ENCODE measurements at regions not wholly inside any gene's neighbourhood (a gene's known extent, or its start where the extent isn't known, plus 50 kb on each side); places are given as distances from the start of the nearest gene placed in this dataset.

- no peaks in the 10 kb centered on the region for H3K36me3 ChIP-seq (ENCODE audit: control insufficient read depth in 5 of 5, insufficient read depth in 5 of 5, low read length in 5 of 5)
- H3K4me1 ChIP-seq (ENCODE audit: control insufficient read depth in 5 of 5, insufficient read depth in 5 of 5, low read length in 5 of 5): no peaks in the 10 kb centered on the region
Observed at GRCh38 chr11:80861193-80861592, 1420.4 kb upstream of the TENM4 start.

GRCh38 chr11:80860632-80861031, 1419.8 kb upstream of the TENM4 start:
- Histone ChIP-seq H3K4me3 (ENCODE audit: low read depth in 1 of 5, low read length in 5 of 5) (no peak overlapping the region), H3K27ac (ENCODE audit: low read depth, low read length) (no peak overlapping the region), H3K9ac (ENCODE audit: low read length in 5 of 5) (no peak overlapping the region), H3K27me3 (ENCODE audit: control insufficient read depth in 5 of 5, insufficient read depth in 4 of 5, low read length in 5 of 5) (no peaks in the 10 kb centered on the region), H3K4me1 (ENCODE audit: control insufficient read depth in 5 of 5, insufficient read depth in 5 of 5, low read length in 5 of 5) (no peaks in the 10 kb centered on the region), H3K36me3 (ENCODE audit: control insufficient read depth in 5 of 5, insufficient read depth in 5 of 5, low read length in 5 of 5) (no peaks in the 10 kb centered on the region), H3K9me3 (ENCODE audit: control insufficient read depth in 5 of 5, low read length in 5 of 5) (peaks cover 0 to 3% (median 0%) of the 10 kb centered on the region in 5 donors)

More at GRCh38 chr11:80861193-80861592, 1420.4 kb upstream of the TENM4 start:
- no peaks in the 10 kb centered on the region for H3K27me3 ChIP-seq (ENCODE audit: control insufficient read depth in 5 of 5, insufficient read depth in 4 of 5, low read length in 5 of 5)
- no peak overlapping the region for H3K9ac ChIP-seq (ENCODE audit: low read length in 5 of 5)
- no peak overlapping the region for H3K4me3 ChIP-seq (ENCODE audit: low read depth in 1 of 5, low read length in 5 of 5)
- H3K27ac ChIP-seq (ENCODE audit: low read depth, low read length): no peak overlapping the region
- H3K9me3 ChIP-seq (ENCODE audit: control insufficient read depth in 5 of 5, low read length in 5 of 5): peaks cover 0 to 3% (median 0%) of the 10 kb centered on the region in 5 donors

- H3K9ac ChIP-seq (ENCODE audit: low read length in 5 of 5): no peak overlapping the region
- no peaks in the 10 kb centered on the region for H3K27me3 ChIP-seq (ENCODE audit: control insufficient read depth in 5 of 5, insufficient read depth in 4 of 5, low read length in 5 of 5)
- no peak overlapping the region for H3K27ac ChIP-seq (ENCODE audit: low read depth, low read length)
- no peaks in the 10 kb centered on the region for H3K4me1 ChIP-seq (ENCODE audit: control insufficient read depth in 5 of 5, insufficient read depth in 5 of 5, low read length in 5 of 5)
- H3K4me3 ChIP-seq (ENCODE audit: low read depth in 1 of 5, low read length in 5 of 5): no peak overlapping the region
- H3K9me3 ChIP-seq (ENCODE audit: control insufficient read depth in 5 of 5, low read length in 5 of 5): no peaks in the 10 kb centered on the region
- H3K36me3 ChIP-seq (ENCODE audit: control insufficient read depth in 5 of 5, insufficient read depth in 5 of 5, low read length in 5 of 5): no peaks in the 10 kb centered on the region
Observed at GRCh38 chr11:80856066-80856465, 1415.2 kb upstream of the TENM4 start.

- Histone ChIP-seq H3K27ac (ENCODE audit: low read depth, low read length) (no peak overlapping the region), H3K9ac (ENCODE audit: low read length in 5 of 5) (no peak overlapping the region), H3K4me1 (ENCODE audit: control insufficient read depth in 5 of 5, insufficient read depth in 5 of 5, low read length in 5 of 5) (no peaks in the 10 kb centered on the region), H3K27me3 (ENCODE audit: control insufficient read depth in 5 of 5, insufficient read depth in 4 of 5, low read length in 5 of 5) (no peaks in the 10 kb centered on the region), H3K4me3 (ENCODE audit: low read depth in 1 of 5, low read length in 5 of 5) (no peak overlapping the region), H3K36me3 (ENCODE audit: control insufficient read depth in 5 of 5, insufficient read depth in 5 of 5, low read length in 5 of 5) (no peaks in the 10 kb centered on the region), H3K9me3 (ENCODE audit: control insufficient read depth in 5 of 5, low read length in 5 of 5) (no peaks in the 10 kb centered on the region)
Observed at GRCh38 chr11:80855426-80855825, 1414.6 kb upstream of the TENM4 start.

- Histone ChIP-seq H3K36me3 (ENCODE audit: control insufficient read depth in 5 of 5, insufficient read depth in 5 of 5, low read length in 5 of 5) (no peaks in the 10 kb centered on the region), H3K9ac (ENCODE audit: low read length in 5 of 5) (no peak overlapping the region), H3K27ac (ENCODE audit: low read depth, low read length) (no peak overlapping the region), H3K4me1 (ENCODE audit: control insufficient read depth in 5 of 5, insufficient read depth in 5 of 5, low read length in 5 of 5) (no peaks in the 10 kb centered on the region), H3K27me3 (ENCODE audit: control insufficient read depth in 5 of 5, insufficient read depth in 4 of 5, low read length in 5 of 5) (no peaks in the 10 kb centered on the region), H3K9me3 (ENCODE audit: control insufficient read depth in 5 of 5, low read length in 5 of 5) (no peaks in the 10 kb centered on the region), H3K4me3 (ENCODE audit: low read depth in 1 of 5, low read length in 5 of 5) (no peak overlapping the region)
Observed at GRCh38 chr11:80849253-80849652, 1408.4 kb upstream of the TENM4 start.

- H3K36me3 ChIP-seq (ENCODE audit: control insufficient read depth in 5 of 5, insufficient read depth in 5 of 5, low read length in 5 of 5): no peaks in the 10 kb centered on the region
- H3K4me1 ChIP-seq (ENCODE audit: control insufficient read depth in 5 of 5, insufficient read depth in 5 of 5, low read length in 5 of 5): no peaks in the 10 kb centered on the region
- H3K27ac ChIP-seq (ENCODE audit: low read depth, low read length): no peak overlapping the region
- no peaks in the 10 kb centered on the region for H3K27me3 ChIP-seq (ENCODE audit: control insufficient read depth in 5 of 5, insufficient read depth in 4 of 5, low read length in 5 of 5)
- H3K9ac ChIP-seq (ENCODE audit: low read length in 5 of 5): no peak overlapping the region
- no peaks in the 10 kb centered on the region for H3K9me3 ChIP-seq (ENCODE audit: control insufficient read depth in 5 of 5, low read length in 5 of 5)
- H3K4me3 ChIP-seq (ENCODE audit: low read depth in 1 of 5, low read length in 5 of 5): no peak overlapping the region
Observed at GRCh38 chr11:80846979-80847378, 1406.1 kb upstream of the TENM4 start.

- H3K9me3 ChIP-seq (ENCODE audit: control insufficient read depth in 5 of 5, low read length in 5 of 5): no peaks in the 10 kb centered on the region
- H3K36me3 ChIP-seq (ENCODE audit: control insufficient read depth in 5 of 5, insufficient read depth in 5 of 5, low read length in 5 of 5): no peaks in the 10 kb centered on the region
- no peak overlapping the region for H3K27ac ChIP-seq (ENCODE audit: low read depth, low read length)
- H3K4me3 ChIP-seq (ENCODE audit: low read depth in 1 of 5, low read length in 5 of 5): no peak overlapping the region
- no peak overlapping the region for H3K9ac ChIP-seq (ENCODE audit: low read length in 5 of 5)
- H3K27me3 ChIP-seq (ENCODE audit: control insufficient read depth in 5 of 5, insufficient read depth in 4 of 5, low read length in 5 of 5): no peaks in the 10 kb centered on the region
- H3K4me1 ChIP-seq (ENCODE audit: control insufficient read depth in 5 of 5, insufficient read depth in 5 of 5, low read length in 5 of 5): no peaks in the 10 kb centered on the region
Observed at GRCh38 chr11:80846442-80846841, 1405.6 kb upstream of the TENM4 start.

- Histone ChIP-seq H3K4me3 (ENCODE audit: low read depth in 1 of 5, low read length in 5 of 5) (no peak overlapping the region), H3K36me3 (ENCODE audit: control insufficient read depth in 5 of 5, insufficient read depth in 5 of 5, low read length in 5 of 5) (no peaks in the 10 kb centered on the region), H3K9me3 (ENCODE audit: control insufficient read depth in 5 of 5, low read length in 5 of 5) (no peaks in the 10 kb centered on the region), H3K4me1 (ENCODE audit: control insufficient read depth in 5 of 5, insufficient read depth in 5 of 5, low read length in 5 of 5) (no peaks in the 10 kb centered on the region), H3K27me3 (ENCODE audit: control insufficient read depth in 5 of 5, insufficient read depth in 4 of 5, low read length in 5 of 5) (no peaks in the 10 kb centered on the region), H3K27ac (ENCODE audit: low read depth, low read length) (no peak overlapping the region), H3K9ac (ENCODE audit: low read length in 5 of 5) (no peak overlapping the region)
Observed at GRCh38 chr11:80844110-80844819, 1403.4 kb upstream of the TENM4 start.

GRCh38 chr11:80843266-80843974, 1402.6 kb upstream of the TENM4 start:
- no peaks in the 10 kb centered on the region for H3K9me3 ChIP-seq (ENCODE audit: control insufficient read depth in 5 of 5, low read length in 5 of 5)
- no peaks in the 10 kb centered on the region for H3K36me3 ChIP-seq (ENCODE audit: control insufficient read depth in 5 of 5, insufficient read depth in 5 of 5, low read length in 5 of 5)
- no peak overlapping the region for H3K9ac ChIP-seq (ENCODE audit: low read length in 5 of 5)
- H3K4me3 ChIP-seq (ENCODE audit: low read depth in 1 of 5, low read length in 5 of 5): no peak overlapping the region
- no peaks in the 10 kb centered on the region for H3K4me1 ChIP-seq (ENCODE audit: control insufficient read depth in 5 of 5, insufficient read depth in 5 of 5, low read length in 5 of 5)
- H3K27me3 ChIP-seq (ENCODE audit: control insufficient read depth in 5 of 5, insufficient read depth in 4 of 5, low read length in 5 of 5): no peaks in the 10 kb centered on the region
- no peak overlapping the region for H3K27ac ChIP-seq (ENCODE audit: low read depth, low read length)

GRCh38 chr11:80842246-80842645, 1401.4 kb upstream of the TENM4 start:
- no peaks in the 10 kb centered on the region for H3K36me3 ChIP-seq (ENCODE audit: control insufficient read depth in 5 of 5, insufficient read depth in 5 of 5, low read length in 5 of 5)
- H3K9ac ChIP-seq (ENCODE audit: low read length in 5 of 5): no peak overlapping the region
- H3K4me3 ChIP-seq (ENCODE audit: low read depth in 1 of 5, low read length in 5 of 5): no peak overlapping the region
- no peaks in the 10 kb centered on the region for H3K9me3 ChIP-seq (ENCODE audit: control insufficient read depth in 5 of 5, low read length in 5 of 5)
- no peak overlapping the region for H3K27ac ChIP-seq (ENCODE audit: low read depth, low read length)
- no peaks in the 10 kb centered on the region for H3K4me1 ChIP-seq (ENCODE audit: control insufficient read depth in 5 of 5, insufficient read depth in 5 of 5, low read length in 5 of 5)
- H3K27me3 ChIP-seq (ENCODE audit: control insufficient read depth in 5 of 5, insufficient read depth in 4 of 5, low read length in 5 of 5): no peaks in the 10 kb centered on the region

All from subcutaneous abdominal adipose tissue (tissue), 5 donors.